SK-N-MC (cell line): ENCODE measurements at regions not wholly inside any gene's neighbourhood (a gene's known extent, or its start where the extent isn't known, plus 50 kb on each side); places are given as distances from the start of the nearest gene placed in this dataset.
"Not testable (repeated sequence)": the region's sequence is repeated elsewhere in the genome, so short reads cannot be mapped to it uniquely, and the experiment has no call there.

Experiments used
- EZH2 ChIP-seq: fragments of 200-600 bp; sonication (generic); IDR thresholded peaks from one replicate; pipeline ENCODE4 v1.6.1; 2017; ENCODE audit warnings: antibody characterized with exemption
- FOXP2 ChIP-seq: optimal IDR thresholded peaks from 2 replicates; pipeline ENCODE3; 2011; ENCODE audit warnings: mild to moderate bottlenecking, moderate library complexity; ENCODE audit not compliant: insufficient read depth; ENCODE audit errors: extremely low read length, control extremely low read depth
- POLR2AphosphoS5 ChIP-seq: IDR thresholded peaks from 2 replicates; pipeline ENCODE4 v1.6.1; 2012; ENCODE audit warnings: mild to moderate bottlenecking, low read depth, low read length, borderline replicate concordance

- TF ChIP-seq EZH2, POLR2AphosphoS5, FOXP2: not testable (repeated sequence)
Observed at GRCh38 chr5:13198226-13198625, 746.3 kb downstream of the DNAH5 start.
